Loucy (cell line): ENCODE measurements at regions not wholly inside any gene's neighbourhood (a gene's known extent, or its start where the extent isn't known, plus 50 kb on each side); places are given as distances from the start of the nearest gene placed in this dataset.

Experiments used
- EZH2phosphoT487 ChIP-seq: fragments of 200-600 bp; IDR thresholded peaks from 2 replicates; pipeline ENCODE4 v1.6.1; 2018; ENCODE audit warnings: antibody characterized with exemption, mild to moderate bottlenecking, moderate library complexity, borderline replicate concordance
- TF ChIP-seq, protein P1 (sequence below): fragments of 200-600 bp; sonication (generic); conservative IDR thresholded peaks from 2 replicates; pipeline ENCODE4 v1.5.1; 2014; ENCODE audit warnings: mild to moderate bottlenecking, antibody characterized with exemption, low read length

DNA sequence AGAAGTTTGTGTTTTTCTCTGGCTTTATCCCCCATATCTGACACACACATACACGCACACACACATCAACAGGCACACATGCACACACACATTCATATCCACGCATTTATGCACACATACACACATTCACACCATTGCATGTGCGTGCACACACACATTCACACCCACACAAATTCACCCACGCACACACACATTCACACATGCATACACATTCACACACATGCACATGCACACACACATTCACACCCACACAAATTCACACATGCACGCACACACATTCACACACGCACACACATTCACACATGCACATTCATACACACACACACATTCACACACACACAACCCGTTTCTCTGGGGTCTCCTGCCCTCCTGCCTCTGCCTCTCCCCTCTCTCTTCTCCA, 264.2 kb downstream of the BCL11B start:
- TF ChIP-seq, protein P1, sequence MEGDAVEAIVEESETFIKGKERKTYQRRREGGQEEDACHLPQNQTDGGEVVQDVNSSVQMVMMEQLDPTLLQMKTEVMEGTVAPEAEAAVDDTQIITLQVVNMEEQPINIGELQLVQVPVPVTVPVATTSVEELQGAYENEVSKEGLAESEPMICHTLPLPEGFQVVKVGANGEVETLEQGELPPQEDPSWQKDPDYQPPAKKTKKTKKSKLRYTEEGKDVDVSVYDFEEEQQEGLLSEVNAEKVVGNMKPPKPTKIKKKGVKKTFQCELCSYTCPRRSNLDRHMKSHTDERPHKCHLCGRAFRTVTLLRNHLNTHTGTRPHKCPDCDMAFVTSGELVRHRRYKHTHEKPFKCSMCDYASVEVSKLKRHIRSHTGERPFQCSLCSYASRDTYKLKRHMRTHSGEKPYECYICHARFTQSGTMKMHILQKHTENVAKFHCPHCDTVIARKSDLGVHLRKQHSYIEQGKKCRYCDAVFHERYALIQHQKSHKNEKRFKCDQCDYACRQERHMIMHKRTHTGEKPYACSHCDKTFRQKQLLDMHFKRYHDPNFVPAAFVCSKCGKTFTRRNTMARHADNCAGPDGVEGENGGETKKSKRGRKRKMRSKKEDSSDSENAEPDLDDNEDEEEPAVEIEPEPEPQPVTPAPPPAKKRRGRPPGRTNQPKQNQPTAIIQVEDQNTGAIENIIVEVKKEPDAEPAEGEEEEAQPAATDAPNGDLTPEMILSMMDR: no peak
- TF ChIP-seq EZH2phosphoT487: no peak
